AG04449 (cell line): ENCODE measurements at regions not wholly inside any gene's neighbourhood (a gene's known extent, or its start where the extent isn't known, plus 50 kb on each side); places are given as distances from the start of the nearest gene placed in this dataset.

Source experiments
- CTCF ChIA-PET: fragments of 350-600 bp; formaldehyde crosslinking; extraction: SDS; loops from one replicate; lab custom pipeline; 2021; ENCODE audit warnings: antibody characterized with exemption; lab: Yijun Ruan, JAX
- POLR2A ChIA-PET: fragments of 400-600, 350-600 bp; formaldehyde crosslinking; extraction: SDS; loops from one replicate; lab custom pipeline; 2020; ENCODE audit warnings: antibody characterized with exemption, inconsistent platforms; lab: Yijun Ruan, JAX
- DNase-seq: peaks from one replicate; pipeline ENCODE4 v3.0.0-alpha.2; 2010; ENCODE audit warnings: low read depth, low spot score
- H3K4me3 ChIP-seq: 2 replicates; pipeline ENCODE4 v1.5.1; 2011; ENCODE audit warnings: low read depth, mild to moderate bottlenecking, control low read depth, low read length
- CTCF ChIP-seq: IDR thresholded peaks from one replicate; pipeline ENCODE4 v1.5.1; 2011; ENCODE audit warnings: mild to moderate bottlenecking, moderate library complexity, low read length, control low read depth, inconsistent platforms; ENCODE audit not compliant: insufficient read depth; ENCODE audit errors: missing control alignments

- no peak overlapping the region for H3K4me3 ChIP-seq
- ChIA-PET CTCF (interaction anchor here (1.1 kb wide), 1 partner anchor 11 kb away, joined by 3 read pairs; no protein-coding TSS in a partner anchor), POLR2A (no interaction called here)
- no peak for DNase-seq
- TF ChIP-seq CTCF: no peak
Observed at GRCh38 chr7:50156163-50156562, 63.1 kb upstream of the ZPBP start.

- TF ChIP-seq CTCF: no peak
- DNase-seq: no peak
- ChIA-PET POLR2A (no interaction called here), CTCF (no interaction called here)
- H3K4me3 ChIP-seq: no peak overlapping the region
Observed at GRCh38 chr7:50155755-50156154, 62.7 kb upstream of the ZPBP start.

GRCh38 chr7:50153995-50154394, 60.9 kb upstream of the ZPBP start:
- POLR2A ChIA-PET: no interaction called here
- no peak for TF ChIP-seq CTCF
- no peak overlapping the region for H3K4me3 ChIP-seq
- no peak for DNase-seq
- CTCF ChIA-PET: no interaction called here

- H3K4me3 ChIP-seq: no peak overlapping the region
- ChIA-PET CTCF (no interaction called here), POLR2A (no interaction called here)
- no peak for DNase-seq
- TF ChIP-seq CTCF: no peak
Observed at GRCh38 chr7:50153148-50153547, 60.1 kb upstream of the ZPBP start.

- ChIA-PET POLR2A (no interaction called here), CTCF (no interaction called here)
- H3K4me3 ChIP-seq: no peak overlapping the region
- no peak for DNase-seq
- TF ChIP-seq CTCF: no peak
Observed at GRCh38 chr7:50152486-50152885, 59.4 kb upstream of the ZPBP start.

- DNase-seq: no peak
- ChIA-PET CTCF (no interaction called here), POLR2A (no interaction called here)
- TF ChIP-seq CTCF: no peak
- H3K4me3 ChIP-seq: no peak overlapping the region
Observed at GRCh38 chr7:50151661-50152060, 58.6 kb upstream of the ZPBP start.
